ENCODE measurements at regions not wholly inside any gene's neighbourhood (a gene's known extent, or its start where the extent isn't known, plus 50 kb on each side); places are given as distances from the start of the nearest gene placed in this dataset.
A peak's percentile ranks its signal among the peaks of the same experiment; 100 is the strongest.

DNA sequence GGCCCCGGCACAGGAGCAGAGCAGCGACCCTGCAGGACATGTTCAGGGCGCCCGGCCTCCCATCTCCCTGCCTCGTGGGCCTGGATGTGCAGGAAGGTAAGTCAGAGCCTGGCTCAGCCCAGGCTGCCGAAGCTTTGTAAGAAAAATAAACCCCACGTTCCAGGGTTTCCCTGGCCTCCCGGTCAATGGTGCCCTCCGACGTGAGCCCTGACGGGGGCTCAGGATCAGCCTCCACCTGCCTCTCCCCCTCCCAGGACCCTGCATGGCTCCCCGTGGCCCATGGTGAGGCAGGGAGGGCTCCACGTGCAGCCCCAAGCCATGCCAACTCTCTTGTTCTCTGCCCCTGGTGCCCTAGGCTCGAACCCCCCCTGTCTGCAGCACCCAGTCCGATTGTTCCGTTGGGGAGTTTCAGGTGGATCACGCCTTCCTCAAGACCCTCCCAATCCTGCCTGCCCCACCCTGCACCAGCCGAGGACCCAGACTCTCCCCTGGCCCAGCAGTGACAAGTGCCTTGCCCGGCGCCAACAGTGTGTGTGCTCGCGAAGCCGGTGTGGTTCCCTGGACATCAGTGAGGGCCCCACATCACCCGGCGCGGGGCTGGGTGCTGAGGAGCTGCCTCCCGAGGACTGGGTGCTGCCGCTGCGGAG is 73.2 kb downstream of the PDGFA start:
- Histone ChIP-seq H3K27me3 (peaks cover 0 to 14% (median 9%) of the 10 kb centered on the region in 7 donors), H3K4me1 (no peaks in the 10 kb centered on the region), H3K9me3 (no peaks in the 10 kb centered on the region), H3K36me3 (no peaks in the 10 kb centered on the region), H3K4me3 (no peak overlapping the region), H3K27ac (no peak overlapping the region)
- DNase-seq (no peak), ATAC-seq (peak in 1 of 8 donors; percentile 22)
- TF ChIP-seq, protein P1, sequence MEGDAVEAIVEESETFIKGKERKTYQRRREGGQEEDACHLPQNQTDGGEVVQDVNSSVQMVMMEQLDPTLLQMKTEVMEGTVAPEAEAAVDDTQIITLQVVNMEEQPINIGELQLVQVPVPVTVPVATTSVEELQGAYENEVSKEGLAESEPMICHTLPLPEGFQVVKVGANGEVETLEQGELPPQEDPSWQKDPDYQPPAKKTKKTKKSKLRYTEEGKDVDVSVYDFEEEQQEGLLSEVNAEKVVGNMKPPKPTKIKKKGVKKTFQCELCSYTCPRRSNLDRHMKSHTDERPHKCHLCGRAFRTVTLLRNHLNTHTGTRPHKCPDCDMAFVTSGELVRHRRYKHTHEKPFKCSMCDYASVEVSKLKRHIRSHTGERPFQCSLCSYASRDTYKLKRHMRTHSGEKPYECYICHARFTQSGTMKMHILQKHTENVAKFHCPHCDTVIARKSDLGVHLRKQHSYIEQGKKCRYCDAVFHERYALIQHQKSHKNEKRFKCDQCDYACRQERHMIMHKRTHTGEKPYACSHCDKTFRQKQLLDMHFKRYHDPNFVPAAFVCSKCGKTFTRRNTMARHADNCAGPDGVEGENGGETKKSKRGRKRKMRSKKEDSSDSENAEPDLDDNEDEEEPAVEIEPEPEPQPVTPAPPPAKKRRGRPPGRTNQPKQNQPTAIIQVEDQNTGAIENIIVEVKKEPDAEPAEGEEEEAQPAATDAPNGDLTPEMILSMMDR (IDR thresholded peaks at IDR 0.05), result no peak
- WGBS, 2 donors, result 80 to 81% methylated on average over 26 to 29 of the region's 29 CpGs
- intact Hi-C loops (cut with DNase I), result no loop called here

Data from heart right ventricle (tissue), 16 donors.